Colonic mucosa (tissue), 4 donors: ENCODE measurements at regions not wholly inside any gene's neighbourhood (a gene's known extent, or its start where the extent isn't known, plus 50 kb on each side); places are given as distances from the start of the nearest gene placed in this dataset.

Experiments
- DNase-seq: peaks from one replicate; pipeline ENCODE4 v3.0.0-alpha.2; 2020
- H3K27ac ChIP-seq: fragments of 200-600 bp; one replicate; pipeline ENCODE4 v1.8.0; 2021
- H3K27me3 ChIP-seq: fragments of 200-600 bp; one replicate; pipeline ENCODE4 v1.8.0; 2021
- H3K36me3 ChIP-seq: fragments of 200-600 bp; one replicate; pipeline ENCODE4 v1.8.0; 2021
- H3K4me1 ChIP-seq: fragments of 200-600 bp; one replicate; pipeline ENCODE4 v1.8.0; 2021; ENCODE audit warnings: mild to moderate bottlenecking
- H3K4me3 ChIP-seq: fragments of 200-600 bp; one replicate; pipeline ENCODE4 v1.8.0; 2021
- H3K9ac ChIP-seq, 2 donors: one replicate each; pipeline ENCODE4 v1.7.0; 2013; ENCODE audit warnings: control low read depth in 2 of 2, low read depth in 2 of 2, low read length in 2 of 2
- H3K9me3 ChIP-seq: fragments of 200-600 bp; one replicate; pipeline ENCODE4 v1.8.0; 2021
- CTCF ChIP-seq: fragments of 200-600 bp; IDR thresholded peaks from one replicate; pipeline ENCODE4 v1.8.0; 2022; ENCODE audit warnings: antibody characterized with exemption, mild to moderate bottlenecking
- intact Hi-C: fragments of 100-400 bp; cut with DNase I; formaldehyde crosslinking; loops from one replicate; pipeline ENCODE4 v1.14.1; 2022
- donor health status: healthy.
- donor health status: DM: no; HTN: no; CAD: no.
- donor health status: DM: no; HTN: no; CAD: no.

- intact Hi-C loops = no loop called here
- TF ChIP-seq CTCF = no peak
Measured at GRCh38 chr15:95584088-95584487, 746.4 kb upstream of the NR2F2 start.

GRCh38 chr15:95588056-95588455 is 742.4 kb upstream of the NR2F2 start:
- no peak for TF ChIP-seq CTCF

More at GRCh38 chr15:95584088-95584487, 746.4 kb upstream of the NR2F2 start:
- H3K27ac ChIP-seq = no peak overlapping the region
- no peak overlapping the region for H3K4me3 ChIP-seq
- DNase-seq = no peak
- no peaks in the 10 kb centered on the region for H3K9me3 ChIP-seq
- H3K36me3 ChIP-seq = no peaks in the 10 kb centered on the region
- no peaks in the 10 kb centered on the region for H3K27me3 ChIP-seq
- no peaks in the 10 kb centered on the region for H3K4me1 ChIP-seq
- H3K9ac ChIP-seq = no peak overlapping the region

GRCh38 chr15:95590533-95591044 is 739.9 kb upstream of the NR2F2 start:
- no peak for DNase-seq
- no peaks in the 10 kb centered on the region for H3K4me1 ChIP-seq
- no peak overlapping the region for H3K4me3 ChIP-seq
- no peak overlapping the region for H3K9ac ChIP-seq
- H3K36me3 ChIP-seq = no peaks in the 10 kb centered on the region
- no peaks in the 10 kb centered on the region for H3K27me3 ChIP-seq
- intact Hi-C loops = no loop called here
- H3K27ac ChIP-seq = no peak overlapping the region
- TF ChIP-seq CTCF = no peak
- no peaks in the 10 kb centered on the region for H3K9me3 ChIP-seq

More at GRCh38 chr15:95588056-95588455, 742.4 kb upstream of the NR2F2 start:
- no peak for DNase-seq
- Histone ChIP-seq H3K36me3 (no peaks in the 10 kb centered on the region), H3K4me1 (no peaks in the 10 kb centered on the region), H3K4me3 (no peak overlapping the region), H3K27ac (no peak overlapping the region), H3K9me3 (no peaks in the 10 kb centered on the region), H3K27me3 (no peaks in the 10 kb centered on the region), H3K9ac (no peak overlapping the region)
- intact Hi-C loops = no loop called here

GRCh38 chr15:95591270-95591669 is 739.2 kb upstream of the NR2F2 start:
- TF ChIP-seq CTCF = no peak
- no peaks in the 10 kb centered on the region for H3K9me3 ChIP-seq
- H3K27ac ChIP-seq = no peak overlapping the region
- intact Hi-C loops = no loop called here
- no peak overlapping the region for H3K4me3 ChIP-seq
- H3K27me3 ChIP-seq = no peaks in the 10 kb centered on the region
- no peaks in the 10 kb centered on the region for H3K4me1 ChIP-seq
- no peaks in the 10 kb centered on the region for H3K36me3 ChIP-seq
- no peak overlapping the region for H3K9ac ChIP-seq
- DNase-seq = no peak

- Histone ChIP-seq H3K4me1 (no peaks in the 10 kb centered on the region), H3K36me3 (no peaks in the 10 kb centered on the region), H3K9ac (no peak overlapping the region), H3K9me3 (no peaks in the 10 kb centered on the region), H3K4me3 (no peak overlapping the region), H3K27ac (no peak overlapping the region), H3K27me3 (no peaks in the 10 kb centered on the region)
- no peak for DNase-seq
- no peak for TF ChIP-seq CTCF
- intact Hi-C loops = no loop called here
Measured at GRCh38 chr15:95591886-95592285, 738.6 kb upstream of the NR2F2 start.
